GM12873 (cell line): ENCODE measurements at regions not wholly inside any gene's neighbourhood (a gene's known extent, or its start where the extent isn't known, plus 50 kb on each side); places are given as distances from the start of the nearest gene placed in this dataset.

Source experiments
- CTCF ChIP-seq: IDR thresholded peaks from 2 replicates; pipeline ENCODE4 v1.5.1; 2012; ENCODE audit warnings: low read depth, mild to moderate bottlenecking, moderate library complexity, low read length, control low read depth; ENCODE audit not compliant: insufficient read depth; ENCODE audit errors: missing control alignments

DNA sequence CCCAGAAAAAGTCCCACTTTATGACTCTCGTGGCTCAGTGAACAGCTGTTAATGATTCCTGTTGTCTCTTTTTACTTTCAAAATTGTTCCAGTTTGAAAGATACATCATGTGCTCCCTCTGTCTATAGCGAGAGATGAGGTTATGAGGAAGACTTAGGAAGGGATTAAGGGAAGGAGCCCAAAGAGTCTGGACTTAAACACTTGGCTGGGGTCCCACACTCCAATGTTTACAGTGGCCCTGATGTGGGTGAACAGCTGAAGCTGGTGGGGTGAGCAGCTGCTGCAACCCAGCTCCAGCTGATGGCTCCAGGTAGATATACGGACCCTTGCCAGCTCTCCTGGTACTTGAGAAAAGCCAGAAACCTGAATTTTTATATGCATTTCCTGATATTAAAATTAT is 84.5 kb upstream of the PLET1 start:
- no peak for TF ChIP-seq CTCF

- peak; percentile 29 for TF ChIP-seq CTCF
These were observed 85.0 kb upstream of the PLET1 start for GRCh38 chr11:112345706-112346105.

DNA sequence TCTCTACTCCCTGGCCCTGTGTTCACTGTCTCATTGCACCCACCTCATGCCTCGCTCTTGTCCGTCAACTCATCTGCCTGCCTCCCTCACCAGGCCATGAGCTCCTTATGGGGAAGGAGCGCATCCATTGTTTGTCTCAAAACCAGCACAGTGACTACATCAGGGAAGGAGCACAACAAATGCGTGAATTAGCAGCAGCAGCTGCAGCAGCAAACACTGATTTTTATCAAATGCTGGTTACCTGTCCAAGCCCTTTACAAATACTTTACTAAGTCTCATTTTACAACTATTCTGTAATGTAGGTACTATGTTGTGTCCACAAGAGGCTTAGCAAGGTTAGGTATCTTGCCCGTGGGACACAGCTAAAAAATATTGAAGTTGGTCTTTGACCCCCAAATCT is 85.9 kb upstream of the PLET1 start:
- TF ChIP-seq CTCF: no peak

- TF ChIP-seq CTCF: no peak
These were observed 87.9 kb upstream of the PLET1 start for GRCh38 chr11:112348480-112349029.

DNA sequence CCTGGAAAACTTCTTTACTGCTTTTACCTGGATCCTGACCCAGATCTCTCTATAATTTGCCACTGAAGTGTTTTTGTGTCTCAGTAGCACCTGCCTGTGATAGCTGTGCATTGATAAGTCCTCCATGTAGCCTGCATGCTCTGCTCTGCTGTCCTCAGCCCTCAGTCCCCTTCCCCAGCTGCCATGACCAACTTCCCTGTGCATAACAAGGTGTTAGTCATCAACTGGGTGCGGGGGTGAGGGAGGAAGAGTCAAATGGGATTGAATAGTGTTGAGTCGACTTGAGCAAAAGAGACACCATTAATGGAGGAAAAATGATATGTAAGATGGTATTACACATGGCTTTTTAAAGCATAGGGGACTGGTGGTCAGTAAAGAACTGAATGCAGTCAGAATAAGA is 92.2 kb upstream of the PLET1 start:
- no peak for TF ChIP-seq CTCF

DNA sequence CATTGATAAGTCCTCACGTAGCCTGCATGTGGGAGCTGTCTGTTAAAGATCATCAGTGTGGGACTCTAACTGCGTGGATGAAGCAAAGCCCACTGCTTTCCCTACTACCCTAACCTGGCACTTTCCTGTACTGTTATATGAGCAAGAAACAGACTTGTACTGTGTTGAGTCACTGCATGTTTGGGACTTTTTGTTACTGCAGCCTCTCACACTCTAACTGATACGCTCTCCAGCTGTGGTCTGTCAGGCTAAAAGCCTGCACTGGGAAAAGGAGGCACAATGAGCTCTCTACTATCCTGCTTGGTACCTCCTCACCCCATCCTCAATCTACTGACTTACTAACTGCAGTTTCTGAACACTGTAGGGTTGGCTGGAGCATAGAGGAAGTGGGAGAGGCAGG is 93.7 kb upstream of the PLET1 start:
- TF ChIP-seq CTCF: no peak

DNA sequence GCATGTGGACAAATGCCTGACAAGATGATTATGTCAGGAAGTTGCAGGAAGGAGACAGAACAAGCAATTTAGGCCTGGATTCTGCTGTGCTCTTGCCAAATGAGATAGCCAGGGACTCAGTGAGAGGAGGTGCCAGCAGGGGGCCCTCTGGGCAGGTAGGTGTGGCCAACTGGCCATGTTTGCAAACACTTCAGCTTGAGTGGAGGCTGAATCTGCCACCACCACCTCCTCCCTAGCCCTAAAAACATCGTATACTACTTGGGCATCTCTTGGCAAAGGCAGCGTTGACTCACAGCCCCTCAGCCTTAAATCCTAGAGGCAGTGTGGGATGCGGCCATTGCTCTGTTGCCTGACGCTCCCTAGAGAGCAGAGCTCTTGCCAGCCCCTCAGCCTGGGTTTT is 95.1 kb upstream of the PLET1 start:
- peak; percentile 49 for TF ChIP-seq CTCF

DNA sequence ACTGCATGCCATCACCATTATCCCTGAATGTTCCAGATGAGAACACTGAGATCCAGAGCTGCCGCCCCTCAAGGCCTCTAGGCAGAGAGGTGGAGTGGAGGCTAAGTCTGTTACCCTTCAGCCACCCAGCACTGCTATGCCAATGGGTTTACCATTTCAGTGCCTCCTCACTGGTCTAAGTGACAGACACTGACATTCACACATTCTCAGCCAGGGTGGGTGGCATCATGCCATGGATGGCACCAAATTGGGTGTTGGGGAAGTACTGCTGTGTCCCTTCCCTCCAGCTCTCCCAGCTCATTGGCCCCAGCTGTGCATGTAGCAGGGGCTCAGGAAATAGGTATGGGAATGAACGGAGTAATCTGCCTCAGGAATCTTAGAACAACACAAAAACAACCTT is 96.8 kb upstream of the PLET1 start:
- TF ChIP-seq CTCF: no peak
